H1 (cell line): ENCODE measurements at regions not wholly inside any gene's neighbourhood (a gene's known extent, or its start where the extent isn't known, plus 50 kb on each side); places are given as distances from the start of the nearest gene placed in this dataset.
A peak's percentile ranks its signal among the peaks of the same experiment; 100 is the strongest.

ENCODE experiments used
- CTCF ChIA-PET: fragments of 300-600 bp; sonication (Branson Sonifier 250); formaldehyde crosslinking; loops from one replicate; lab custom pipeline; 2021; ENCODE audit not compliant: partially characterized antibody; lab: Charles Lee
- POLR2A ChIA-PET: fragments of 300-600 bp; sonication (Branson Sonifier 250); formaldehyde crosslinking; loops from one replicate; lab custom pipeline; 2021; ENCODE audit warnings: inconsistent platforms; ENCODE audit not compliant: partially characterized antibody; lab: Charles Lee
- DNase-seq, 2 experiments: peaks; one replicate each; pipeline versions ENCODE4 v3.0.0 to v3.0.0-alpha.2; 2010 to 2022; ENCODE audit warnings: low spot score in 2 of 2, low read depth in 1 of 2, mixed read lengths in 1 of 2
- FAIRE-seq: peaks from 2 replicates; lab custom pipeline; 2011; peaks lifted over from hg19 to GRCh38; lab: Jason Lieb, UNC
- H2AFZ ChIP-seq: 2 replicates; pipeline ENCODE4 v1.8.1; 2012; ENCODE audit warnings: low read length, inconsistent platforms
- H2AK5ac ChIP-seq: 2 replicates; pipeline ENCODE4 v1.6.1; 2013; ENCODE audit warnings: low read depth, low read length
- H2BK120ac ChIP-seq: replicated peaks from 2 replicates; pipeline ENCODE3; 2013; ENCODE audit warnings: low read depth, low read length, inconsistent platforms
- H2BK12ac ChIP-seq: 2 replicates; pipeline ENCODE4 v1.6.1; 2013; ENCODE audit warnings: low read depth, low read length
- H2BK15ac ChIP-seq: 2 replicates; pipeline ENCODE4 v1.6.1; 2013; ENCODE audit warnings: low read length
- H2BK20ac ChIP-seq: 2 replicates; pipeline ENCODE4 v1.6.1; 2013; ENCODE audit warnings: low read length
- H2BK5ac ChIP-seq: 2 replicates; pipeline ENCODE4 v1.6.1; 2013; ENCODE audit warnings: low read depth, low read length
- H3K14ac ChIP-seq: 2 replicates; pipeline ENCODE4 v1.6.1; 2013; ENCODE audit warnings: inconsistent platforms; ENCODE audit not compliant: insufficient read length
- H3K18ac ChIP-seq: 2 replicates; pipeline ENCODE4 v1.6.1; 2013; ENCODE audit warnings: low read length; ENCODE audit errors: extremely low read depth
- H3K23ac ChIP-seq: 2 replicates; pipeline ENCODE4 v1.6.1; 2013; ENCODE audit warnings: inconsistent platforms; ENCODE audit not compliant: insufficient read length
- H3K23me2 ChIP-seq: 2 replicates; pipeline ENCODE4 v1.6.1; 2013; ENCODE audit warnings: low read depth, low read length
- H3K27ac ChIP-seq: 2 replicates; pipeline ENCODE4 v1.6.1; 2011; ENCODE audit warnings: low read depth, low read length, inconsistent platforms
- H3K27me3 ChIP-seq, 4 experiments: replicated peaks in 1 of 4; 1 replicate in 1 of 4; 2 replicates in 3 of 4; pipeline versions ENCODE4 v1.6.1 to v1.8.1; 2011 to 2013; ENCODE audit warnings: low read length in 3 of 4, mild to moderate bottlenecking in 3 of 4, inconsistent platforms in 2 of 4, mixed read lengths in 2 of 4, moderate library complexity in 1 of 4; ENCODE audit not compliant: control insufficient read depth in 3 of 4, insufficient read depth in 3 of 4; ENCODE audit errors: extremely low read depth in 1 of 4
- H3K36me3 ChIP-seq, 4 experiments: 2 replicates each; pipeline versions ENCODE4 v1.6.1 to v1.8.1; 2011 to 2013; ENCODE audit warnings: mild to moderate bottlenecking in 4 of 4, low read length in 3 of 4, moderate library complexity in 2 of 4, control low read depth in 1 of 4, inconsistent platforms in 1 of 4; ENCODE audit not compliant: insufficient read depth in 4 of 4, control insufficient read depth in 2 of 4
- H3K4ac ChIP-seq: replicated peaks from 2 replicates; pipeline ENCODE3; 2013; ENCODE audit warnings: low read length, low read depth, mixed read lengths, inconsistent platforms; ENCODE audit not compliant: insufficient read length
- H3K4me1 ChIP-seq, 4 experiments: replicated peaks in 1 of 4; 1 replicate in 1 of 4; 2 replicates in 3 of 4; pipeline versions ENCODE4 v1.6.1 to v1.8.1; 2011 to 2013; ENCODE audit warnings: low read length in 3 of 4, inconsistent platforms in 2 of 4, mixed read lengths in 1 of 4; ENCODE audit not compliant: insufficient read depth in 4 of 4, control insufficient read depth in 3 of 4
- H3K4me2 ChIP-seq, 2 experiments: 2 replicates each; pipeline versions ENCODE4 v1.6.1 to v1.8.1; 2011 to 2013; ENCODE audit warnings: low read depth in 2 of 2, low read length in 2 of 2, control low read depth in 1 of 2, inconsistent platforms in 1 of 2, mild to moderate bottlenecking in 1 of 2; ENCODE audit not compliant: insufficient read depth in 1 of 2
- H3K4me3 ChIP-seq, 4 experiments: fragments of 200-600, 300-600 bp in 1 of 4; sonication (generic), shearing (Covaris generic), sonication (Bioruptor Twin) in 1 of 4; 2 replicates each; pipeline versions ENCODE4 v1.5.1 to v1.8.1; 2011 to 2016; ENCODE audit warnings: low read length in 4 of 4, low read depth in 3 of 4, control low read depth in 2 of 4, inconsistent platforms in 2 of 4, mild to moderate bottlenecking in 2 of 4, mixed read lengths in 1 of 4, moderate library complexity in 1 of 4; ENCODE audit not compliant: insufficient read depth in 2 of 4; ENCODE audit errors: extremely low read depth in 1 of 4
- H3K56ac ChIP-seq: replicated peaks from 2 replicates; pipeline ENCODE3; 2013; ENCODE audit warnings: low read depth, mild to moderate bottlenecking, mixed read lengths, low read length, inconsistent platforms; ENCODE audit not compliant: insufficient read length
- H3K79me1 ChIP-seq: 2 replicates; pipeline ENCODE4 v1.6.1; 2013; ENCODE audit warnings: low read depth, low read length, control low read depth
- H3K79me2 ChIP-seq, 2 experiments: 2 replicates each; pipeline versions ENCODE4 v1.6.1 to v1.8.1; 2012 to 2013; ENCODE audit warnings: low read length in 2 of 2, mild to moderate bottlenecking in 2 of 2, inconsistent platforms in 1 of 2; ENCODE audit not compliant: insufficient read depth in 2 of 2, control insufficient read depth in 1 of 2
- H3K9ac ChIP-seq, 4 experiments: replicated peaks in 1 of 4; 1 replicate in 1 of 4; 2 replicates in 3 of 4; pipeline versions ENCODE4 v1.6.1 to v1.8.1; 2011 to 2013; ENCODE audit warnings: low read depth in 3 of 4, low read length in 3 of 4, control low read depth in 2 of 4, mild to moderate bottlenecking in 2 of 4, moderate library complexity in 2 of 4, inconsistent platforms in 1 of 4; ENCODE audit errors: extremely low read depth in 1 of 4
- H3K9me3 ChIP-seq, 2 experiments: 2 replicates each; pipeline versions ENCODE4 v1.6.1 to v1.8.1; 2012 to 2013; ENCODE audit warnings: mild to moderate bottlenecking in 2 of 2, moderate library complexity in 2 of 2, control low read depth in 1 of 2, inconsistent platforms in 1 of 2, low read depth in 1 of 2, low read length in 1 of 2, mixed read lengths in 1 of 2; ENCODE audit not compliant: insufficient read depth in 2 of 2
- H4K20me1 ChIP-seq, 2 experiments: replicated peaks in 1 of 2; 2 replicates each; pipeline versions ENCODE3 to v1.8.1; 2011 to 2013; ENCODE audit warnings: inconsistent platforms in 2 of 2, low read length in 2 of 2, mild to moderate bottlenecking in 1 of 2; ENCODE audit not compliant: insufficient read depth in 2 of 2, control insufficient read depth in 1 of 2
- H4K5ac ChIP-seq: 2 replicates; pipeline ENCODE4 v1.6.1; 2013; ENCODE audit warnings: low read length, low read depth, mixed read lengths, inconsistent platforms; ENCODE audit not compliant: insufficient read length
- H4K8ac ChIP-seq: 2 replicates; pipeline ENCODE4 v1.8.0; 2013; ENCODE audit warnings: mild to moderate bottlenecking, moderate library complexity, low read length, inconsistent platforms; ENCODE audit not compliant: insufficient read depth; ENCODE audit errors: extremely low read depth
- H4K91ac ChIP-seq: replicated peaks from 2 replicates; pipeline ENCODE3; 2013; ENCODE audit warnings: low read length, mixed read lengths, inconsistent platforms; ENCODE audit not compliant: insufficient read length
- BCL11A ChIP-seq, 2 experiments: IDR thresholded peaks; one replicate each; pipeline ENCODE4 v1.6.1; 2011; ENCODE audit warnings: low read depth in 2 of 2, low read length in 2 of 2, mild to moderate bottlenecking in 2 of 2
- GTF2F1 ChIP-seq: IDR thresholded peaks from 2 replicates; pipeline ENCODE4 v1.6.1; 2012; ENCODE audit warnings: low read depth, low read length, improper control_type of control experiment, borderline replicate concordance
- KDM1A ChIP-seq: fragments of 200-600, 300-600 bp; sonication (generic); IDR thresholded peaks from 2 replicates; pipeline ENCODE4 v1.7.1; 2016; ENCODE audit warnings: mild to moderate bottlenecking, low read length, borderline replicate concordance
- NANOG ChIP-seq: IDR thresholded peaks from 2 replicates; pipeline ENCODE4 v1.6.1; 2011; ENCODE audit warnings: low read length, low read depth, mild to moderate bottlenecking, inconsistent platforms; ENCODE audit not compliant: insufficient read depth, poor library complexity, severe bottlenecking
- NRF1 ChIP-seq: IDR thresholded peaks from 2 replicates; pipeline ENCODE4 v1.6.1; 2011; ENCODE audit warnings: mild to moderate bottlenecking, low read depth, low read length, improper control_type of control experiment
- POLR2AphosphoS5 ChIP-seq: IDR thresholded peaks from 2 replicates; pipeline ENCODE4 v1.6.1; 2011; ENCODE audit warnings: low read depth, low read length
- POU5F1 ChIP-seq: IDR thresholded peaks from 2 replicates; pipeline ENCODE4 v1.6.1; 2011; ENCODE audit warnings: low read depth, mild to moderate bottlenecking, low read length, moderate library complexity
- RAD21 ChIP-seq, 2 experiments: IDR thresholded peaks in 1 of 2; conservative IDR thresholded peaks in 1 of 2; 2 replicates each; pipeline ENCODE4 v1.6.1; 2011; ENCODE audit warnings: low read depth in 2 of 2, low read length in 2 of 2, improper control_type of control experiment in 1 of 2, inconsistent platforms in 1 of 2, mild to moderate bottlenecking in 1 of 2, moderate library complexity in 1 of 2
- SIX5 ChIP-seq: IDR thresholded peaks from 2 replicates; pipeline ENCODE4 v1.6.1; 2011; ENCODE audit warnings: mild to moderate bottlenecking, low read depth, low read length
- TAF7 ChIP-seq: optimal IDR thresholded peaks from 2 replicates; pipeline ENCODE3; 2011; ENCODE audit warnings: low read depth, mild to moderate bottlenecking, inconsistent platforms, low read length, moderate library complexity, borderline replicate concordance
- TBP ChIP-seq: IDR thresholded peaks from 2 replicates; pipeline ENCODE4 v1.6.1; 2011; ENCODE audit warnings: low read depth, low read length, improper control_type of control experiment
- TCF12 ChIP-seq: IDR thresholded peaks from 2 replicates; pipeline ENCODE4 v1.6.1; 2011; ENCODE audit warnings: low read depth, mild to moderate bottlenecking, low read length
- WGBS, 2 experiments: shearing (Covaris generic) in 1 of 2; methylation state at CpG; one replicate each; pipeline versions ENCODE4 v1.1.6 to v1.1.7; 2013 to 2015; ENCODE audit warnings: low lambda C conversion rate in 2 of 2, mixed read lengths in 2 of 2, inconsistent platforms in 1 of 2, low coverage in 1 of 2, missing lambda C conversion rate in 1 of 2; ENCODE audit not compliant: insufficient replicate concordance in 2 of 2, insufficient coverage in 1 of 2, insufficient read length in 1 of 2; ENCODE audit errors: extremely low coverage in 1 of 2, missing lambda C conversion rate in 1 of 2; 5-methylcytosine and 5-hydroxymethylcytosine counted together

GRCh38 chr1:148388260-148389026 is 94.7 kb downstream of the PPIAL4G start:
- Histone ChIP-seq H3K4me3 (peak overlapping the region; percentile 46 to 65 (median 52)), H3K14ac (no peak overlapping the region), H4K8ac (peak overlapping the region; percentile 83; the same call in 1 of the 2 replicates), H2BK5ac (peak overlapping the region; percentile 95), H4K5ac (peak overlapping the region; percentile 18), H3K23me2 (peaks cover 3% of the 10 kb centered on the region; the same call in 1 of the 2 replicates), H3K9me3 (no peaks in the 10 kb centered on the region), H2AFZ (peak overlapping the region; percentile 92; the same call in 1 of the 2 replicates), H3K18ac (no peak overlapping the region), H3K27me3 (no peaks in the 10 kb centered on the region), H2BK20ac (no peak overlapping the region), H2BK12ac (peak overlapping the region; percentile 40; the same call in 1 of the 2 replicates), H2BK15ac (no peak overlapping the region), H3K36me3 (no peaks in the 10 kb centered on the region), H3K56ac (no peak overlapping the region), H3K27ac (peak overlapping the region; percentile 65), H4K91ac (peak overlapping the region; percentile 84), H3K4me1 (peaks cover 0 to 4% (median 0%) of the 10 kb centered on the region in 4 experiments; a peak in 2 of 7 replicates), H3K4me2 (peak overlapping the region; percentile 75), H2BK120ac (no peak overlapping the region), H3K23ac (no peak overlapping the region), H3K4ac (no peak overlapping the region), H3K9ac (peak overlapping the region in 3 of 4 experiments; percentile 59 to 73 (median 70); a peak in 6 of 7 replicates), H2AK5ac (no peak overlapping the region), H4K20me1 (no peaks in the 10 kb centered on the region), H3K79me2 (no peaks in the 10 kb centered on the region), H3K79me1 (no peaks in the 10 kb centered on the region)
- ChIA-PET POLR2A (interaction anchor here (0.7 to 3.1 kb wide), 10 partner anchors 10 to 134 kb away, joined by 3 to 20 read pairs (median 6); no protein-coding TSS in a partner anchor), CTCF (interaction anchor here (1.4 kb wide), 1 partner anchor 16 kb away, joined by 4 read pairs; no protein-coding TSS in a partner anchor)
- 11% methylated on average over 39 of the region's 40 CpGs; no CpG with 5 or more reads in 1 of the 2 experiments for WGBS, 2 experiments
- FAIRE-seq (no peak), DNase-seq (peak; percentile 87)
- TF ChIP-seq NANOG, result no peak
- no peak for TF ChIP-seq RAD21 (IDR thresholded peaks at IDR 0.05 in 1 of 2, conservative IDR thresholded peaks at IDR 0.05 in 1 of 2; ENCODE audit: low read depth in 2 of 2, low read length in 2 of 2)
- TF ChIP-seq TBP, result peak; percentile 78; the same call in 1 of the 2 replicates
- no peak for TF ChIP-seq POU5F1
- TF ChIP-seq NRF1, result no peak
- TF ChIP-seq TCF12, result no peak
- no peak for TF ChIP-seq BCL11A (IDR thresholded peaks at IDR 0.05; ENCODE audit: low read depth in 2 of 2, low read length in 2 of 2)
- TF ChIP-seq SIX5, result no peak
- peak; percentile 93 for TF ChIP-seq POLR2AphosphoS5
- TF ChIP-seq TAF7, result peak; percentile 96
- no peak for TF ChIP-seq KDM1A
- TF ChIP-seq GTF2F1, result peak; percentile 79; the same call in 1 of the 2 replicates
